KMS-11 (cell line): ENCODE measurements at regions not wholly inside any gene's neighbourhood (a gene's known extent, or its start where the extent isn't known, plus 50 kb on each side); places are given as distances from the start of the nearest gene placed in this dataset.

Source experiments
- H2AFZ ChIP-seq: fragments of 200-600 bp; sonication (generic); 2 replicates; pipeline ENCODE4 v1.6.1; 2016; ENCODE audit warnings: antibody characterized with exemption, mixed run types, low read depth
- H3K27ac ChIP-seq: fragments of 200-600 bp; sonication (generic); 2 replicates; pipeline ENCODE4 v1.6.1; 2016; ENCODE audit warnings: mild to moderate bottlenecking, mixed run types
- H3K27me3 ChIP-seq: fragments of 200-600 bp; sonication (generic); 2 replicates; pipeline ENCODE4 v1.6.1; 2017; ENCODE audit warnings: mild to moderate bottlenecking, low read depth, mixed run types, moderate library complexity; ENCODE audit not compliant: insufficient read depth
- H3K36me3 ChIP-seq: fragments of 200-600 bp; sonication (generic); 2 replicates; pipeline ENCODE4 v1.6.1; 2017; ENCODE audit warnings: mild to moderate bottlenecking, mixed run types; ENCODE audit not compliant: insufficient read depth
- H3K4me1 ChIP-seq: fragments of 200-600 bp; sonication (generic); 2 replicates; pipeline ENCODE4 v1.6.1; 2016; ENCODE audit warnings: mild to moderate bottlenecking, low read depth, mixed run types; ENCODE audit not compliant: poor library complexity, severe bottlenecking
- H3K4me2 ChIP-seq: fragments of 200-600 bp; sonication (generic); 2 replicates; pipeline ENCODE4 v1.7.0; 2016; ENCODE audit warnings: mild to moderate bottlenecking, mixed run types
- H3K4me3 ChIP-seq: fragments of 200-600 bp; sonication (generic); IDR thresholded peaks from 2 replicates; pipeline ENCODE4 v1.6.1; 2017; ENCODE audit warnings: low read depth, low read length, mixed read lengths; ENCODE audit not compliant: insufficient read depth
- H3K79me2 ChIP-seq: fragments of 200-600 bp; sonication (generic); 2 replicates; pipeline ENCODE4 v1.6.1; 2016; ENCODE audit warnings: low read depth, mixed run types; ENCODE audit not compliant: insufficient read depth
- H3K9ac ChIP-seq: fragments of 200-600 bp; sonication (generic); 2 replicates; pipeline ENCODE4 v1.6.1; 2016; ENCODE audit warnings: mild to moderate bottlenecking, mixed run types
- H4K20me1 ChIP-seq: fragments of 200-600 bp; sonication (generic); 2 replicates; pipeline ENCODE4 v1.6.1; 2016; ENCODE audit warnings: mild to moderate bottlenecking, mixed run types; ENCODE audit not compliant: insufficient read depth
- CTCF ChIP-seq: fragments of 200-600 bp; sonication (generic); conservative IDR thresholded peaks from 2 replicates; pipeline ENCODE4 v1.6.1; 2017; ENCODE audit warnings: low read depth, mild to moderate bottlenecking, antibody characterized with exemption, low read length, moderate library complexity, mixed read lengths

GRCh38 chr6:16904957-16905356, 143.7 kb upstream of the ATXN1 start:
- H3K36me3 ChIP-seq: no peaks in the 10 kb centered on the region; the same call in 1 of the 2 replicates
- no peak overlapping the region for H3K4me3 ChIP-seq
- no peaks in the 10 kb centered on the region for H4K20me1 ChIP-seq
- no peak overlapping the region for H3K9ac ChIP-seq
- H3K4me2 ChIP-seq: no peak overlapping the region
- no peaks in the 10 kb centered on the region for H3K79me2 ChIP-seq
- no peak overlapping the region for H3K27ac ChIP-seq
- TF ChIP-seq CTCF: no peak
- H3K27me3 ChIP-seq: no peaks in the 10 kb centered on the region
- no peak overlapping the region for H2AFZ ChIP-seq
- H3K4me1 ChIP-seq: no peaks in the 10 kb centered on the region

DNA sequence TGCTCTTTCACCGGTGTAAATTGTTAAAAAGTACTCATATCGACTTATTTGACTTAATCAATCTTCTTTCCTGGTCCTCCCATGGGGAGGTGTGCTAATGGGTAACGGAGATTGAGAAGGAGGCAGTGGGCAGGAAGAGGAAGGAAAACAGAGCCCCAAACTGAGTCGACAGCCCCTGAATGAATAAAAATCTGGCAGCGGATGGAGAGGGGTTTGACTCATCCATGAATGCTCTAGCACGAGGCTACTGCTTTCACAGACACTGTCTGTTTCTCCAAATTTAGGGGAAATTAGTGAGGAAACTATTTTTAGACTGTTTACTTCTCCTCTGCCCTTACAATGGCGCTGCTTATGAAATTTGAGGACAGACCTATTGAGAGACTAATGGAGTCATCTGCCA, 142.2 kb upstream of the ATXN1 start:
- Histone ChIP-seq H3K4me3 (no peak overlapping the region), H3K9ac (no peak overlapping the region), H3K27ac (no peak overlapping the region), H3K4me2 (no peak overlapping the region), H3K36me3 (no peaks in the 10 kb centered on the region; the same call in 1 of the 2 replicates), H3K79me2 (no peaks in the 10 kb centered on the region), H4K20me1 (no peaks in the 10 kb centered on the region), H2AFZ (no peak overlapping the region), H3K27me3 (no peaks in the 10 kb centered on the region), H3K4me1 (no peaks in the 10 kb centered on the region)
- no peak for TF ChIP-seq CTCF

- no peaks in the 10 kb centered on the region for H3K4me1 ChIP-seq
- H3K79me2 ChIP-seq: no peaks in the 10 kb centered on the region
- H3K4me3 ChIP-seq: no peak overlapping the region
- H2AFZ ChIP-seq: no peak overlapping the region
- no peaks in the 10 kb centered on the region for H3K27me3 ChIP-seq
- TF ChIP-seq CTCF: no peak
- no peak overlapping the region for H3K4me2 ChIP-seq
- H3K36me3 ChIP-seq: no peaks in the 10 kb centered on the region; the same call in 1 of the 2 replicates
- no peak overlapping the region for H3K9ac ChIP-seq
- no peak overlapping the region for H3K27ac ChIP-seq
- H4K20me1 ChIP-seq: no peaks in the 10 kb centered on the region
Observed at GRCh38 chr6:16902502-16902901, 141.2 kb upstream of the ATXN1 start.

- Histone ChIP-seq H3K79me2 (no peaks in the 10 kb centered on the region), H3K9ac (no peak overlapping the region), H2AFZ (no peak overlapping the region), H4K20me1 (no peaks in the 10 kb centered on the region), H3K4me2 (no peak overlapping the region), H3K4me1 (no peaks in the 10 kb centered on the region), H3K27ac (no peak overlapping the region), H3K27me3 (no peaks in the 10 kb centered on the region), H3K36me3 (no peaks in the 10 kb centered on the region; the same call in 1 of the 2 replicates), H3K4me3 (no peak overlapping the region)
- no peak for TF ChIP-seq CTCF
Observed at GRCh38 chr6:16901782-16902181, 140.5 kb upstream of the ATXN1 start.

- Histone ChIP-seq H3K4me1 (no peaks in the 10 kb centered on the region), H4K20me1 (no peaks in the 10 kb centered on the region), H3K27ac (no peak overlapping the region), H3K9ac (no peak overlapping the region), H3K36me3 (no peaks in the 10 kb centered on the region; the same call in 1 of the 2 replicates), H3K27me3 (no peaks in the 10 kb centered on the region), H2AFZ (no peak overlapping the region), H3K4me2 (no peak overlapping the region), H3K79me2 (no peaks in the 10 kb centered on the region), H3K4me3 (no peak overlapping the region)
- TF ChIP-seq CTCF: no peak
Observed at GRCh38 chr6:16901306-16901705, 140.0 kb upstream of the ATXN1 start.
